GM13977 (cell line): ENCODE measurements at regions not wholly inside any gene's neighbourhood (a gene's known extent, or its start where the extent isn't known, plus 50 kb on each side); places are given as distances from the start of the nearest gene placed in this dataset.
A peak's percentile ranks its signal among the peaks of the same experiment; 100 is the strongest.

ENCODE experiments used
- DNase-seq: peaks from one replicate; pipeline ENCODE4 v3.0.0; 2012; ENCODE audit warnings: low spot score
- CTCF ChIP-seq: IDR thresholded peaks from 2 replicates; pipeline ENCODE4 v1.5.1; 2012; ENCODE audit warnings: mild to moderate bottlenecking, control low read depth; ENCODE audit not compliant: insufficient read depth; ENCODE audit errors: extremely low read depth, missing control alignments
- in situ Hi-C: fragments of 300-500 bp; cut with MboI; formaldehyde crosslinking; loops from one replicate; pipeline ENCODE4 v1.12.0; 2022; ENCODE audit warnings: low sequenced_read_pairs, low pct_unique_long_range_greater_than_20kb, mixed read lengths, inconsistent platforms; ENCODE audit not compliant: unreplicated experiment

- no peak for TF ChIP-seq CTCF
- in situ Hi-C loops = no loop called here
- DNase-seq = no peak
Observed at GRCh38 chr2:72037261-72037666, 110.4 kb downstream of the CYP26B1 start.

DNA sequence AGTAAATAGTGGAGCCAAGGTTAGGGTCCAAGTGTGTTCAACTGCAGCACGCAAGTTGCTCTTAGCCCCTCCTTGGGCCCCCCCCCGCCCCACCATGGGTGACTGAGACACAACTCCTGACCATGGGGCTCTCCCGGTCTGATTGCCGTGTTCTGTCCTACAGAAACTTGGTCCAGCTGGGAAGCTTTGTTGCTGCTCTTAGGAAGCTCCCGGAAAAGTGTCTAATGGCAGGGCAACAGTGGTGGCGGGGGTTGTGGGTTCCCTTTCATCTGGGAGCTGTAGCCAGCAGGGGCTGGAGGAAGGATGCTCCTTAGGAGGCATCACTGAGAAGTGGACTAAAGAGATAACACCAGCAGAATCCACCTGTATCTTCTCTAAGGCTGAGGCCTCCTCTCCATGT, 111.1 kb downstream of the CYP26B1 start:
- TF ChIP-seq CTCF = no peak
- in situ Hi-C loops = no loop called here
- DNase-seq = no peak

DNA sequence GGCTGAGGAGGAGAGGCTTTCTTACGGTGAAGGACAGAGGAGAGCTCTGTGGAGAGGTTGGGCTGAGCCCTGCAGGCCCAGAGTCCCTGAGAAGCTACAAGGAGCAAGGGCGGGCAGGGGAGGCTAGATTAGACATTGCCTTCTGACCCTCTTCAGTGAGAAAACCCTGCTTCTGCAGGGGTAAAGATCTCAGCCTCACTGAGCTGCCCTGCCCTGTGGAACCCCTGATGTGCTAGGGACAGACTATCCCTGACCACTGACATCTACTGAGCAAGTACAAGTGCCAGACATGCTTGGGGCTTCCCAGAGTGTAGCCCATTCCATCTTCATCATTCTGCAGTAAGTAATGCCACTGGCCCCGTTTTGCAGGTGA, 111.5 kb downstream of the CYP26B1 start:
- TF ChIP-seq CTCF = no peak
- in situ Hi-C loops = no loop called here
- DNase-seq = peak; percentile 3

- DNase-seq = peak; percentile 4
- in situ Hi-C loops = no loop called here
- no peak for TF ChIP-seq CTCF
Observed at GRCh38 chr2:72035518-72036172, 112.0 kb downstream of the CYP26B1 start.

DNA sequence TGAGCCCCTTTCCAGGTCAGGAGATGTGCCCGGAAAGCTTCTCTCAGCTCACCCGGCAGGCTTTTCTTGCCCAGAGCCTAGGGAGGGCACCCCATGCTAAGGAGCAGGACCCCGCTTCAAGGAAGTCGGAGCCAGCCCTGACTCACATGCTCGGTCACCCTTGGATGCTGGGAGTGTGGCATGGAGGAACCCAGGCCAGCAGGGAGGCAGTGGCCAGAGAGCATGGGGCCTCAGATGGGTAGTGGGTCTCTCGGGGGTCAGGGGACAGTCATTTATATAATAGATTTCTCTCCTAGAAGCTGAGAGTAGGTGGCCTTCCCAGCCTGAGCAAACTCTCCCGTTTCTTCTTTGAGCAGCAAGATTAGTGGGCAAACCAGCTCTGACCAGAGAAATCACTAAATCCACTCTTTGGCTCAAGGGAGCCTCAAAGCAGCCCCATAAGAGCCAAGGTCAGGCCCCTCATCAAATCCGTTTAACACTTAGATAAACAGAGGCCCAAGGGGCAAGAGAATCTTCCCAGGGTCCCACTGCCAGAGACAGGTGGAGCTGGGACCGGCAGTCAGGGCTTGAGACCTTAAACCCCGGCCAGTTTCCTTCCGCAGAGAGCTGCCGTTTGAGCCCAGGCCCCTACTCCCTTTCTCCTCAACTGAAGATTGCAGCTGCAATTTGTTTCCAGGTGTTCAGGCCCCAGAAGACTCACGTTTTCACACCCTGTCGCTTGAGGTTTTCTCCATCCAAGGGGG, 113.1 kb downstream of the CYP26B1 start:
- peak; percentile 1 for DNase-seq
- in situ Hi-C loops = no loop called here
- no peak for TF ChIP-seq CTCF

- peak; percentile 3 for DNase-seq
- in situ Hi-C loops = no loop called here
- no peak for TF ChIP-seq CTCF
Observed at GRCh38 chr2:72033636-72034035, 114.0 kb downstream of the CYP26B1 start.
